CD1c-positive myeloid dendritic cell (primary cell): ENCODE measurements at regions not wholly inside any gene's neighbourhood (a gene's known extent, or its start where the extent isn't known, plus 50 kb on each side); places are given as distances from the start of the nearest gene placed in this dataset.
"Not testable (repeated sequence)": the region's sequence is repeated elsewhere in the genome, so short reads cannot be mapped to it uniquely, and the experiment has no call there.

Experiments used
- DNase-seq: peaks from one replicate; pipeline ENCODE4 v3.0.0-alpha.2; 2016; ENCODE audit errors: extremely low spot score

GRCh38 chr11:109677231-109677630 is 255.2 kb downstream of the C11orf87 start:
- DNase-seq: no peak

GRCh38 chr11:109677876-109678275 is 255.9 kb downstream of the C11orf87 start:
- no peak for DNase-seq

GRCh38 chr11:109680127-109680526 is 258.1 kb downstream of the C11orf87 start:
- DNase-seq: no peak

- DNase-seq: not testable (repeated sequence)
Measured at GRCh38 chr11:109682788-109683187, 260.8 kb downstream of the C11orf87 start.

- DNase-seq: no peak
Measured at GRCh38 chr11:109695696-109696095, 273.7 kb downstream of the C11orf87 start.

- DNase-seq: no peak
Measured at GRCh38 chr11:109696191-109696897, 274.4 kb downstream of the C11orf87 start.

- peak; percentile 47 for DNase-seq
Measured at GRCh38 chr11:109697140-109697843, 275.3 kb downstream of the C11orf87 start.

- DNase-seq: no peak
Measured at GRCh38 chr11:109698237-109698636, 276.2 kb downstream of the C11orf87 start.

- no peak for DNase-seq
Measured at GRCh38 chr11:109704432-109704831, 282.4 kb downstream of the C11orf87 start.

GRCh38 chr11:109706945-109707344 is 285.0 kb downstream of the C11orf87 start:
- peak; percentile 55 for DNase-seq

- peak; percentile 49 for DNase-seq
Measured at GRCh38 chr11:109707411-109707810, 285.4 kb downstream of the C11orf87 start.

- no peak for DNase-seq
Measured at GRCh38 chr11:109708184-109708583, 286.2 kb downstream of the C11orf87 start.

- not testable (repeated sequence) for DNase-seq
Measured at GRCh38 chr11:109714444-109714843, 292.5 kb downstream of the C11orf87 start.

- not testable (repeated sequence) for DNase-seq
Measured at GRCh38 chr11:109715424-109715823, 293.4 kb downstream of the C11orf87 start.

- DNase-seq: no peak
Measured at GRCh38 chr11:109726061-109726460, 304.1 kb downstream of the C11orf87 start.

GRCh38 chr11:109728056-109728455 is 306.1 kb downstream of the C11orf87 start:
- no peak for DNase-seq

- DNase-seq: no peak
Measured at GRCh38 chr11:109729761-109730160, 307.8 kb downstream of the C11orf87 start.

- DNase-seq: no peak
Measured at GRCh38 chr11:109730669-109731068, 308.7 kb downstream of the C11orf87 start.

- no peak for DNase-seq
Measured at GRCh38 chr11:109731451-109731850, 309.5 kb downstream of the C11orf87 start.

- DNase-seq: no peak
Measured at GRCh38 chr11:109733245-109733644, 311.3 kb downstream of the C11orf87 start.

GRCh38 chr11:109734566-109734965 is 312.6 kb downstream of the C11orf87 start:
- DNase-seq: no peak

GRCh38 chr11:109735128-109735527 is 313.1 kb downstream of the C11orf87 start:
- no peak for DNase-seq

GRCh38 chr11:109739379-109739778 is 317.4 kb downstream of the C11orf87 start:
- DNase-seq: no peak
